ENCODE measurements at regions not wholly inside any gene's neighbourhood (a gene's known extent, or its start where the extent isn't known, plus 50 kb on each side); places are given as distances from the start of the nearest gene placed in this dataset.

DNA sequence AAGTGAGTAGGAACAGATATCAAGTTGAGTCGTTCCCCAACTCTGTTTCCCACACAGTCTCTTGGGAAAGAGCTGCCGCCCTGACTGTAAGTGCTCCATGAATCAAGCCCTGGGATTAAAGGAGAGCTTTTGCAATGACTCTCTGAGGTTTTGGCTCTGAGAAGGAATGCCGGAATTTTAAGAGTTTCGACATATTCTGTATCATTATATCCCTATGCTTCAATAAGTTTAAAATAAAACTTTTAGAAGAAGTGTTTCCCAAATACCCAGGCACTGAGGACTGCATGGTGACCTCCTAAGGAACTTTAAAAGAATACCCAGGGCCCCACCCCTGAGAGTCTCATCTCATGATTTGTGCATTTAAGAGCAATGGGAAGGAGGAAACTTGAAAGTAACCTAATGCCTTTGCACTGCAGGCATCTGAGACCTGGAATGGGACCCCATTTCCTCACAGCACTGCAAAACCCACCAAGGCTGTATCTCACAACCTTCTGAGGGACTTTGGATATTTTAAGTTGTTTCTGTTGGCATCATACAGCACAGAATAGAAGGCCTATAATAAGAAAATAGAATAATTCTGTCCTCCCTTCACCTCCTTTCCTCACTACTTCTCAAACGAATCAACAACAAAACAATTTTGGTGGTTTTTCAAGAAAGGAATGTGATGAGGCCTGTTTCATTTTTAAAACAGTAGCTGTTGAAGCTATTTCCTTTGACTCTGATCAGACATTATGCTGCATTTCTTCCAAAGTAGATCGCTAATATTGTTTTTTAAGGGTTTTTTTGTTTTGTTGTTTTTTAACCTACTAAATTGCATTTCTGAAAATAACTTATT lies 121.2 kb downstream of the GASK1B start:
- Histone ChIP-seq H3K27me3 (ENCODE audit: control insufficient read depth, insufficient read depth, low read length) (no peaks in the 10 kb centered on the region), H3K4me3 (ENCODE audit: low read depth, low read length) (no peak overlapping the region), H3K36me3 (ENCODE audit: control insufficient read depth, insufficient read depth, low read length) (no peaks in the 10 kb centered on the region)
- TF ChIP-seq CTCF (IDR thresholded peaks at IDR 0.05; ENCODE audit: insufficient read depth, low read length, severe bottlenecking), result no peak
- DNase-seq (ENCODE audit: low read depth) (no peak), FAIRE-seq (no peak)

DNA sequence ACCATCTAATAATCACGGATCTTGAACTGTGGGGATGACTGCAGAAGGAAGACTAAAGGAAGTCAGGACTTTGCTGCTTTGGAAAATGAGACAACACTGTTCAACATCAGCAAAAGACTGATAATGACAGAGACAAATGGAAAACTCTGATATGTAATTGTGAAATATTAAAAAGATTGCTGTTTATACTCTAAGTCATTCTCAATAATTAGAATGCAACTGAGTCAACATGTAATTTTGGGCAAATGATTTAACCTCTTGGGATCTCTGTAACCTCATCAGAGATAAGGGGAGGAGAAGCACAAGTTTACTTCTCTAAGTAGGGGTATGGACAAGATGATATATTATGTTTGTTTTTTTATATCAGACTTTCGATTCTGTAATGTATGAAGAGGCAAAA lies 121.9 kb downstream of the GASK1B start:
- H3K4me3 ChIP-seq (ENCODE audit: low read depth, low read length), result no peak overlapping the region
- FAIRE-seq, result no peak
- no peak for DNase-seq (ENCODE audit: low read depth)
- no peaks in the 10 kb centered on the region for H3K36me3 ChIP-seq (ENCODE audit: control insufficient read depth, insufficient read depth, low read length)
- no peaks in the 10 kb centered on the region for H3K27me3 ChIP-seq (ENCODE audit: control insufficient read depth, insufficient read depth, low read length)
- no peak for TF ChIP-seq CTCF (IDR thresholded peaks at IDR 0.05; ENCODE audit: insufficient read depth, low read length, severe bottlenecking)

DNA sequence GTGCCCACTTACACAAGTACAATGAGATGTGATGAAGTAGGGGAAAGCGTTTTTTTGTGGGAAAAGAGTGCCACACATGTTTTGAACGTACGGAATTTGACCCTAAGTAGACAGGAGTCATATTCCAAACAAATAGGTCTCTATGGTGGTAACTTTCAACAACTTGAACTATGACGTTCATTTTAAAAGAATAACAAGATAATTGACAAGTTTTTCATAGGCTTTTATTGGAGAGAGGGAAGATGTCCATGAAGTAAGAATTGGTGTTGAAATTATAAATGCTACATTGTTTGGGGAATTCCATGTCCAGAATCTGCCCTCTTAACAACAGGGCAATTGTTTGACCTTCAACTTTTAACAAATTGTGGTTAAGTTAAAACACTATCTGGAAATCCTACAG lies 126.5 kb downstream of the GASK1B start:
- Histone ChIP-seq H3K36me3 (ENCODE audit: control insufficient read depth, insufficient read depth, low read length) (no peaks in the 10 kb centered on the region), H3K4me3 (ENCODE audit: low read depth, low read length) (no peak overlapping the region), H3K27me3 (ENCODE audit: control insufficient read depth, insufficient read depth, low read length) (no peaks in the 10 kb centered on the region)
- DNase-seq (ENCODE audit: low read depth) (no peak), FAIRE-seq (no peak)
- TF ChIP-seq CTCF (IDR thresholded peaks at IDR 0.05; ENCODE audit: insufficient read depth, low read length, severe bottlenecking), result no peak

DNA sequence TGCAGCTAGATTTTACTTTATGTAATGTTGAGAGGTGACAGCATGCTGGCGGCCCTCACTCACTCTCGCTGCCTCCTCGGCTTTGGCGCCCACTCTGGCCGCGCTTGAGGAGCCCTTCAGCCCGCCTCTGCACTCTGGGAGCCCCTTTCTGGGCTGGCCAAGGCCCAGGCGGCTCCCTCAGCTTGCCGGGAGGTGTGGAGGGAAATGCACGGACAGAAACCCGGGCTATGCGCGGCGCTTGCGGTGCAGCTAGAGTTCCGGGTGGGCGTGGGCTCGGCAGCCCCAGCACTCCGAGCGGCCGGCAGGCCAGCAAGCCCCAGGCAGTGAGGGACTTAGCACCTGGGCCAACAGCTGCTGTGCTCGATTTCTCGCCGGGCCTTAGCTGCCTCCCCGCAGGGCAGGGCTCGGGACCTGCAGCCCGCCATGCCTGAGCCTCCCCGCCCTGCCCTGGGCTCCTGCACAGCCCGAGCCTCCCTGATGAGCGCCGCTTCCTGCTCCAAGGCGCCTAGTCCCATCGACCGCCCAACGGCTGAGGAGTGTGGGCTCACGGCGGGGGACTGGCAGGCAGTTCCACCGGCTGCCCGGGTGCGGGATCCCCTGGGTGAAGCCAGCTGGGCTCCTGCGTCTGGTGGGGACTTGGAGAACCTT lies 128.7 kb downstream of the GASK1B start:
- Histone ChIP-seq H3K36me3 (ENCODE audit: control insufficient read depth, insufficient read depth, low read length) (no peaks in the 10 kb centered on the region), H3K27me3 (ENCODE audit: control insufficient read depth, insufficient read depth, low read length) (no peaks in the 10 kb centered on the region), H3K4me3 (ENCODE audit: low read depth, low read length) (no peak overlapping the region)
- DNase-seq (ENCODE audit: low read depth), result no peak
- no peak for FAIRE-seq
- TF ChIP-seq CTCF (IDR thresholded peaks at IDR 0.05; ENCODE audit: insufficient read depth, low read length, severe bottlenecking), result no peak

GRCh38 chr4:158042591-158043030 lies 130.2 kb downstream of the GASK1B start:
- no peaks in the 10 kb centered on the region for H3K36me3 ChIP-seq (ENCODE audit: control insufficient read depth, insufficient read depth, low read length)
- no peak for DNase-seq (ENCODE audit: low read depth)

More at GRCh38 chr4:158042591-158043030, 130.2 kb downstream of the GASK1B start:
- Histone ChIP-seq H3K4me3 (ENCODE audit: low read depth, low read length) (no peak overlapping the region), H3K27me3 (ENCODE audit: control insufficient read depth, insufficient read depth, low read length) (no peaks in the 10 kb centered on the region)
- no peak for FAIRE-seq
- TF ChIP-seq CTCF (IDR thresholded peaks at IDR 0.05; ENCODE audit: insufficient read depth, low read length, severe bottlenecking), result no peak

All from bronchial epithelial cell (primary cell).